ENCODE measurements at regions not wholly inside any gene's neighbourhood (a gene's known extent, or its start where the extent isn't known, plus 50 kb on each side); places are given as distances from the start of the nearest gene placed in this dataset.

- TF ChIP-seq EZH2 (IDR thresholded peaks at IDR 0.05; ENCODE audit: borderline replicate concordance, insufficient read depth, low read depth, low read length, poor library complexity, severe bottlenecking) = no peak
- no peak for TF ChIP-seq CTCF (IDR thresholded peaks at IDR 0.05)
Measured at GRCh38 chr10:22054961-22055360, 51.4 kb upstream of the DNAJC1 start.
